ENCODE measurements at regions not wholly inside any gene's neighbourhood (a gene's known extent, or its start where the extent isn't known, plus 50 kb on each side); places are given as distances from the start of the nearest gene placed in this dataset.
A peak's percentile ranks its signal among the peaks of the same experiment; 100 is the strongest.

DNA sequence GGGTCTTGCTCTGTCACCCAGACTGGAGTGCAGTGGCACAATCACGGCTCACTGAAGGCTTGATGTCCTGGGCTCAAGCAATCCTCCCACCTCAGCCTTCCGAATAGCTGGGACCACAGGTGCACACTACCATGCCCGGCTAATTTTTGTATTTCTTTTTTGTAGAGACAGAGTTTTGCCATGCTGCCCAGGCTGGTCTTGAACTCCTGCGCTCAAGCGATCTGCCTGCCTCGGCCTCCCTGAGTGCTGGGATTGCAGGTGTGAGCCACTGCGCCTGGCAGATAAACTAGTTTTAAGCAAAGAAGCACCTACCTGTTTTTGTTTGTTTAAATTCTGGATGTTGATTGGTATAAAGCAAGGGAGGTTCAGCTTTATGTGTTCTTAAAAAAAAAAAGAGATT lies 170.6 kb upstream of the GOLIM4 start:
- no peaks in the 10 kb centered on the region for H3K27me3 ChIP-seq
- H3K9me3 ChIP-seq: no peaks in the 10 kb centered on the region
- TF ChIP-seq CTCF (IDR thresholded peaks at IDR 0.05): no peak
- H3K4me3 ChIP-seq: no peak overlapping the region
- no peak for DNase-seq (ENCODE audit: low spot score in 2 of 2)
- H3K4me1 ChIP-seq: no peaks in the 10 kb centered on the region
- no peaks in the 10 kb centered on the region for H3K36me3 ChIP-seq
- intact Hi-C loops (cut with DNase I): no loop called here
- no peak overlapping the region for H3K27ac ChIP-seq

- H3K9me3 ChIP-seq: no peaks in the 10 kb centered on the region
- intact Hi-C loops (cut with DNase I): no loop called here
- no peak overlapping the region for H3K4me3 ChIP-seq
- DNase-seq (ENCODE audit: low spot score in 2 of 2): no peak
- no peaks in the 10 kb centered on the region for H3K4me1 ChIP-seq
- H3K27ac ChIP-seq: no peak overlapping the region
- H3K36me3 ChIP-seq: no peaks in the 10 kb centered on the region
- no peak for TF ChIP-seq CTCF (IDR thresholded peaks at IDR 0.05)
- no peaks in the 10 kb centered on the region for H3K27me3 ChIP-seq
Measured at GRCh38 chr3:168262887-168263286, 167.2 kb upstream of the GOLIM4 start.

DNA sequence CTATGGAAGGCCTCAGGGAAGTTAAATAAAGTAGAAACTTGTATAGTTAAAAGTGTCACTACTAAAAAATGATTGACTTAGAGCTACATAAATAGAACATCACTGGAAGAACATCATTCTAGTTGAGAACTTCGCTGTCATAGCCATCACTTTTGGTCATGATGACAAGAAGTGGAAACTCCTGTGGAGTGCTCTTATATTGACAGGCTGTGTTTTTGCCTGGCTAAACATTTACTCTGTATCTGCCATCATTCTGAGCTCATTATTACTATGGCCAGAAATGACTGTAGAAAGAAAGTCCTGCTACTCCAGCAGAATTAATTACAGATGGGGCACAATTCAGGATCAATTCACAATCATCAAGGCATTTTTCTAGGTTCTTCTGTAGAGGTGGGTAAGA lies 165.1 kb upstream of the GOLIM4 start:
- H3K4me1 ChIP-seq: no peaks in the 10 kb centered on the region
- H3K4me3 ChIP-seq: no peak overlapping the region
- H3K27ac ChIP-seq: no peak overlapping the region
- no peaks in the 10 kb centered on the region for H3K27me3 ChIP-seq
- TF ChIP-seq CTCF (IDR thresholded peaks at IDR 0.05): no peak
- DNase-seq (ENCODE audit: low spot score in 2 of 2): no peak
- intact Hi-C loops (cut with DNase I): no loop called here
- no peaks in the 10 kb centered on the region for H3K9me3 ChIP-seq
- H3K36me3 ChIP-seq: no peaks in the 10 kb centered on the region

DNA sequence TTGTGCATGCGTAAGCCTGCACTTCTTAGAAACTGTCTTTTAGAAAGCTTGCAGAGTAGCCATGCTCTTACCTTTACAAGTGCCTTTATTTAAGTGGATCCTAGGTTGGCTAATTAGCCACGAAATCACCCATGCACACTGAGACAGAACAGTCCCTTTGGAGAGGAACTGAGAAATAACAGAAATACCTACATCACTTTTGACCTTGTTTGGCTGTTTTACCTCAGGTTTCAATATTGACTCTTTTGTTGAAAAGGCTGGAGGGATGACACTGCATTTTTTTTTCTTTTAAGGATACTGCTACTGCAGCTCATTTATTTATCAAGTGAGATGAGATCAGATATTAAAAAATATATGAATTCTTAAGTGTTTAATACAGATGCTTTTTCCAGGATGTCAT lies 155.6 kb upstream of the GOLIM4 start:
- Histone ChIP-seq H3K36me3 (no peaks in the 10 kb centered on the region), H3K27ac (no peak overlapping the region), H3K9me3 (no peaks in the 10 kb centered on the region), H3K27me3 (no peaks in the 10 kb centered on the region), H3K4me3 (no peak overlapping the region), H3K4me1 (peaks cover 0 to 11% of the 10 kb centered on the region in 2 donors)
- no peak for DNase-seq (ENCODE audit: low spot score in 2 of 2)
- no peak for TF ChIP-seq CTCF (IDR thresholded peaks at IDR 0.05)
- intact Hi-C loops (cut with DNase I): no loop called here

- no peak for DNase-seq (ENCODE audit: low spot score in 2 of 2)
- no peak for TF ChIP-seq CTCF (IDR thresholded peaks at IDR 0.05)
- no peak overlapping the region for H3K27ac ChIP-seq
- no peaks in the 10 kb centered on the region for H3K27me3 ChIP-seq
- peaks cover 0 to 11% of the 10 kb centered on the region in 2 donors for H3K4me1 ChIP-seq
- H3K9me3 ChIP-seq: no peaks in the 10 kb centered on the region
- peak overlapping the region; percentile 68 to 78 for H3K4me3 ChIP-seq
- intact Hi-C loops (cut with DNase I): no loop called here
- no peaks in the 10 kb centered on the region for H3K36me3 ChIP-seq
Measured at GRCh38 chr3:168250415-168250861, 154.7 kb upstream of the GOLIM4 start.
